HG03354 (cell line): ENCODE measurements at regions not wholly inside any gene's neighbourhood (a gene's known extent, or its start where the extent isn't known, plus 50 kb on each side); places are given as distances from the start of the nearest gene placed in this dataset.
"Not testable (repeated sequence)": the region's sequence is repeated elsewhere in the genome, so short reads cannot be mapped to it uniquely, and the experiment has no call there.

Experiments
- ATAC-seq: cut with Tn5 transposase; IDR thresholded peaks from one replicate; pipeline ENCODE4 v1.9.1; 2021; ENCODE audit warnings: mild to moderate bottlenecking; ENCODE audit not compliant: unreplicated experiment, poor library complexity, severe bottlenecking

DNA sequence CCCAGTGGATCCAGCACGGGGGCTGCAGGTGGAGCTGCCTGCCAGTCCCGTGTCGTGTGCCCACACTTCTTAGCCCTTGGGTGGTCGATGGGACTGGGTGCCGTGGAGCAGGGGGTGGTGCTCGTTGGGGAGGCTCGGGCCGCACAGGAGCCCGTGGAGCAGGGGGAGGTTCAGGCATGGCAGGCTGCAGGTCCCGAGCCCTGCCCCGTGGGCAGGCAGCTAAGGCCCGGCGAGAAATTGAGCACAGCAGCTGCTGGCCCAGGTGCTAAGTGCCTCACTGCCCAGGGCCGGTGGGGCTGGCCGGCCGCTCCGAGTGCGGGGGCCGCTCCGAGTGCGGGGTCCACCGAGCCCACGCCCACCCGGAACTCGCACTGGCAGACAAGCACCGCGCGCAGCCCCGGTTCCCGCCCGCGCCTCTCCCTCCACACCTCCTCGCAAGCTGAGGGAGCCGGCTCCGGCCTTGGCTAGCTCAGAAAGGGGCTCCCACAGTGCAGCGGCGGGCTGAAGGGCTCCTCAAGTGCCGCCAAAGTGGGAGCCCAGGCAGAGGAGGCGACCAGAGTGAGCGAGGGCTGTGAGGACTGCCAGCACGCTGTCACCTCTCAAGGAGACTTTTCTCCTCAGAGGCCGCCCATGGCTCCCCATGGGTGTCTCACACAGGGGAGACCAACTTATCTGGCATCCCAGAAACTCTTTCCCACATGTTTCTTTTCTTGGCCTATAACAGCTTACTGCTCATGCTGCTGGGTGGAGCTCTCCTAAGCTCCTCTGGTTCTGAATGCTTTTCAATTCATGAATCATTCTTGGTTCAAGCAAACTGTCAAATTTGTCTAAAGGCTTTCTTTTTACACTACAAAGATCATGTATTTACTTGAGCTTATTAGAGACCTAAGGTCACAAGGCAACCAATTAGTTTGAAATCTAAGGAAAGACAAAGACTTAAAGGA, 885.1 kb downstream of the KCNT2 start:
- not testable (repeated sequence) for ATAC-seq

DNA sequence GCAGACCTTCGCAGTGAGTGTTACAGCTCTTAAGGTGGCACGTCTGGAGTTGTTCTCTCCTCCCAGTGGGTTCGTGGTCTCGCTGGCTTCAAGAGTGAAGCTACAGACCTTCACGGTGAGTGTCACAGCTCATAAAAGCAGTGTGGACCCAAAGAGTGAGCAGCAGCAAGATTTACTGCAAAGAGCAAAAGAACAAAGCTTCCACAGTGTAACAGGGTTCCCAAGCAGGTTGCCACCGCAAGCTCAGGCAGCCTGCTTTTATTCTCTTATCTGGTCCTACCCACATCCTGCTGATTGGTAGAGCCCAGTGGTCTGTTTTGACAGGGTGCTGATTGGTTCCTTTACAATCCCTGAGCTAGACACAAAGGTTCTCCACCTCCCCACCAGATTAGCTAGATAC, 886.1 kb downstream of the KCNT2 start:
- not testable (repeated sequence) for ATAC-seq

DNA sequence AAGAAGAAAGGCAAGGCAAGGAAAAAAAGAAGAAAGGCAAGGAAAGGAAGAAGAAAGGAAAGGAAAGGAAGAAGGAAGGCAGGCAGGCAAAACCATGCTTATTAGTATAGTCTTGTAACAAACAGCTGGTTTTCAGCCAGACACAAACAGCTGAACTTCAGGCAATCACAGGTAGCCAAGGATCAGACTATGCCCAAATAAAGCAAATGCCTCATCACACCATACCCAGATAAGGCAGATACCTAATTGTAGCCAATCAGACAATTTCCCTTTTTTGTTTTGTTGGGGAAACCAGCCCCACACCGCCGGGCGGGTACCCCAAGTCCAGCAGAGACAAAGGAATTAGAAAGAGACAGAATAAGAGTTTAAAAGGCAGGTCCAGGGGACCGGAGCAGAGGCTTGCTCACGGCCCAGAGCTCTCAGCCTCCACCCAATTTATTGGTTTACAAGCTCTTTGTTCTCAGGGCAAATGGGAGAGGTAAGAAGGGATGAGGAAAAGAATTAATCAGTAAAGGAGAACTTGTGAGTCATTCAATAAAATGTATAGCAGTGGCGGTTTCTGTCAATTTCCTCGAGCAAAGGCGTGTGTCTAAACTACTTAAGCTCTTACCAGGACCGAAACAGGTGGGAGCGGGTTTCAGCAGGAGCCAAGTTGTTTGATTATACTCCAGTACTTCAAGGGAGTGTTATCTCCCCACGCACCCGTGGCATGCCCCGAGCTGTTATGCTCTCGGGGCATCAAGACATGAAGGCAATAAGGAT, 886.8 kb downstream of the KCNT2 start:
- no peak for ATAC-seq

DNA sequence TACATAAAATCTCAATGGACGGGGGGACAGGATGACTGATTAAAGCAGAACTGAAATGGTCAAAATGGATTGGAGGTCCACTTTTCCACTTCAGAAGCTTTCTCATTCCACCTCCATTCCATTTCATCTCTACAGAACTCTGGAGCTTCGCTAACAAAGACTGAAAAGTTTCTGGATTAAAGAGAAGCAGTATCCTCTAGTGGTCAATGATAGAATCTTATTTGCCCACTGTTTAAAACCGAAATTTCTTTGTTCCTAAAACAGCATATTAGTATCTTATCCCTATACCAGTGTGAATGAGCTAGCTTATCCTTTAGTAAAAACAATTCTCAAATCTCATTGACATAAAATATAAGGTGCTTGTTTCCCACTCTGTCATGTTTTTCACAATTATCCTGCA, 890.6 kb downstream of the KCNT2 start:
- ATAC-seq = no peak

DNA sequence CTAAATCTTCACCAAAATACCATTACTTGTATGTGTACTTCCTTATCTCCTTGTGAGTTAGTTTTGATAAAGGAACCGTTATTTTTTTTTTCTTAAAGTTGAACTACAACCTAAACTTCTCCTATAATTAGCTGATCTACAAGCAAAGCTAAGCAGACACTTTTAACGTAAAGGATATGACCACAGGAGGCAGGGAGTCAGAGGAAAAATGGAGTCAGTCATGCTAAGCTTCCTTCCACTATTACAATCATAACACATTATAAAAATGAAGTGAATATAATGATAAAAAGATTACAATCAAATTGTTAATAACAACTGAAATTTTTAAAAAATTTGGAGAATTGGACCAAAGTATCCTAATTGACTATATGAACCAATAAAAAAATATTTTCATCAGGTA, 892.6 kb downstream of the KCNT2 start:
- ATAC-seq = no peak

DNA sequence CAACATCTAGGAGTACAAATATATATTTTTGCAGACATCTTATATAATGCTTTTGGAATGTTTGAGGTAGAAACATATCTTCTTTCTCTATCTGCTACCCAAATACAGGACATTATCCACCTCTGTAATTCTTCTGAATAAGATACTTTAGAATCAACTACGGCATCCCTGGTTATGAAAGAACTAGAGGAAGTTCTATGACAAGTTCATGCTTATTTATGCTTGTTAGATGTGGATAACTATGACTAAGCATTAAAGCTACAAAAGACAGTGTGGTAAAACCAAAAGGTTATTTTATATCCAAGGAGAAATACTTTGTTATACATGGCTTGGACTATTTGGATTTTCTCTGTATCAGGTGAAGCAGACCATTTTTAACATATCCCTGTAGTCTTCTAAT, 894.0 kb downstream of the KCNT2 start:
- no peak for ATAC-seq

DNA sequence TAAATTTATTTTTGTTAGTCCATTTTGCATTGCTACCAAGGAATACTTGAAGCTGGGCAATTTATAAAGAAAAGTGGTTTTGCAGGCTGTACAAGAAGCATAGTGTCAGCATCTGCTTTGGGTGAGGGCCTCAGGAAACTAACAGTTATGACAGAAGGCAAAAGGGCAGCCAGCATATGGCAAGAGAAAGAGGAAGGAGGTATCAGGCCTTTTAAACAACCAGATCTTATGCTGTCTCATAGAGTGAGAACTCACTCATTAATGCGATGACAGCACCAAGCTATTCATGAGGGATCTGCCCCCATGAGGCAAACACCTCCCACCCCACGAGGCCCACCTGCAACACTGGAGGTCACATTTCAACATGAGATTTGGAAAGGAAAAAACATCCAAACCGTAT, 898.4 kb downstream of the KCNT2 start:
- ATAC-seq = no peak

DNA sequence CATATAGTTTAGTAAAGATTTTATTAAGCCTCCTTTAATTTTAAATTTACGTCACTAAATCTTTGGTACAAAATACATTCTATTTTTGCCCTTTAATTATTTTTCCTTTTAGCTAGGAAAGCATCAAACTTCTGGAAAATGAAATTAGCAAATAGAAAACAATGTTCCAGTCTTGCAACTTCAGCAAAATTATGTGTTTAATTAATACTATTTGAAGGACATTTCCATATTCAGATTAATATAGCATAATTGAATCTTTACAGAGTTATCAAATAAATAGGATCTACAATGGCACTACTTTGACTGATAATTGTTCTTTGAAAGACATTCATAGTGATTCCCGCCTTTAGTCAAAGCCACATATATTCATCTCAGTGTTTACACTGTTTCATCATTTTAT, 904.2 kb downstream of the KCNT2 start:
- ATAC-seq = no peak

DNA sequence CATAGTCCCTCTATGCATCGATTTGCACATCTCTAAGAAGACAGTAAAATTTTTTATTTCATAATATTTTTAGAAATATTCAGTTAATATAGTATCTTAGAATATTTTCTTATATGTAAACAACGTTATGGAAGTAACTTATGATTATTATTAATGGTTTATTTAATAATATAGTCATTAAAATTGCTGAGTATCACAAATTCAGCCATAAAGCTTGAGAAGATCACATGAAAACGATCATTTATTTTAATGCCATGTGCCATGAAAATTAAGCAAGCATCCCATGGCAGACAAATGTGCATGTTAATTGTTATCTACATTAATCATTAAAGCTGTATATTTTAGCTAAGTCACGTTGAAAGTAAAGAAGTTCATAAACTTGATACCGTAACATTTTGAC, 907.1 kb downstream of the KCNT2 start:
- no peak for ATAC-seq

DNA sequence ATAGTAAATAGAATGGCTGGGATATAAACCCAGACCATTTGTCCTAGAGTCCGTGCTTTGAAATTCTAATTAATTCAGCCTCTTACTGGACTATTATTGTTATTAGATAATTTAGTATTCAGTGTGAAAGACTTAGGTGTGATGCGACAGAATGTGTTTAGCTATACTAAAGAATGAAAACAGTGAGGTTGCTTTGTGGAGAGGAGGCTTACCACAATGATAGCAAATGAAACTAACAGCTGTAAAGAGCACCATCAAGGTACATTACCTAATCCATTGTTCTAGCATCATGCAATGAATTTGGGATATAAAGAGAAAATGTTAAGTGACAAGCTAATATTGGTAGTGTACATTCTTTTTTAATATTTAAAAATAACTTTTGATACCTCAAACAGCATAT, 911.1 kb downstream of the KCNT2 start:
- peak; percentile 95 for ATAC-seq

DNA sequence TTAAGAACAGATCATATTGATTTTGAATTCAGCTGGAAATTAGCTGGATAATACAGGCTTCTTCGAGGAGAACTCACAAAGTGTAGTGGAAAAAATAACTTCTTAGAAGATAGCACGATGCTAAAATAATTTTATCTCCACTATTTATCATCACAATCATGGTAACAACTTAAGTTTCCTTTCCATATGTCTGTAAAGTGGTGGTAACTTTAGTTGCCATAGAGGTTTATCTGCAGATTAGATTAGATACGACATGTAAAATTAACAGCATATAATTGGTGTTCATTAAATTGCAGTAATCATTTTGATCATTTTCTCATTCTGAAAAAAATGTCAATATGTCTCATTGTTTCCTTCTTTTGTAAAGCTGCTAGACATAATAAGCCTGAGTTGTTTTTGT, 921.5 kb downstream of the KCNT2 start:
- no peak for ATAC-seq

DNA sequence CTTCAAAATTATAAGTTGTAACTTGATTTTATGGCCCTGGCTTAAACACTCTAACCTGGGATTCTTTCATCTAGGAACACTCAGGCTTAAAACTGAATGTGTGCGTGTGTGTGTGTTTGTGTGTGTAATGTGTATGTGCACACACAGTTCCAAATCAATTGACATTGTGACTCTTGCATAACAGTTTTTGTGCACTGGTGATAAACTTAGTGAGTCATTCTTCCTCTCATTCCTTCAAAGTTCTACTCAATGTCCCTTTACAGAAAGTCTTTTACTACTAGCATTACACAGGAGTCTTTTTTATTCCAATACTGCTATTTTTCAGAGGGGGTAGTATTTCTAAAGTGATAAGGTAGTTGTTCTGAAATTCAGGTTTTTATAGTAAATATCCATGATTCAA, 943.6 kb downstream of the KCNT2 start:
- ATAC-seq = no peak

DNA sequence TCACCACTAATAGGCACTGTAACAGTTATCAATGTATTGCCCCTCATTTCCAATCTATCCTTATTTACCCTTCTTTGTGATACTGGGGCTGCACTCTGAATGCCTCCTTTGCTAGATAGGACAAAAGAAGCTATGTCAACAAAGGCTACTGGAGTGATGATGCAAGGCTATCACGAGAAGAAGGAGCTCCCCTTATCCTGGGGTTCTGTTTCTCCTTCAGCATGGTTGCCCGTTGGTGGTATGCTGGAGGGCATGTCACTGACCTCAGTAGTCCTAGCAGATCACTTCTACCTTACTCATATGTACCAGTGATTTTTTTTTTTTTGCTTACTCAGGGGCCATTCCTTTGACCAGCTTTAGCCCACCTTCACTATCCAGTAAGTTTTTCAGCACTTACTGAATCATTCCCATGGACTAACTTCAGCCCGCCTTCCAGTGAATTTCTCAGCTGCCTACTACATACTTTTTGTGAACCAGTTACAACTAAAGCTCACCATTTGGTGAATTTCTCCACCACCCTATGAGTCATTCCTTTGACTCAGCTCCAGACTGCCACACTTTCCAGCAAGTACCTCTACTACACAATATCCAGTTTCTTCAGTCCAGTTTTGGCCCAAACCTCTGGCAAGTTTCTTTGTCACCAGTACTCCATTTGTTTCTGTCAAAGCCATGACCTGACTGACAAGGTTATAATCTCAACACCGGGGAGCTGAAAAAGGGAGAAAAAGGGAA, 944.5 kb downstream of the KCNT2 start:
- ATAC-seq = no peak

DNA sequence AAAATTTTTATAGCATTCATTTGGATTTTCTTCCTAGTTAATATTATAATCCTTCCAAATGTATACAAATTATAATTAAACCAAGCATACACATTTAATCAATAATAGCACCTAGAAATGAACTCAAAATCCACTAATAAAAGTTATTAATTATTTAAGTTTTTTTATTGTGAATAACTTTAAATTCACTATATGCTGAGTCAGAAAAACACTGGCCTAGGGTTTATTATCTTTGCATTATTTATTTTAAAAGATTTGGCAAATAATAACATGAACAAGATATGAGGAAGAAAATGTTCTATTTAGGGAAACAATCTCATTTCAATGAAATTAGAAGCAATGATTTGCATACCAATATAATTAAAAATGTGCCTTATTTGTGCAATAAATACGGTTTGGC, 951.5 kb downstream of the KCNT2 start:
- no peak for ATAC-seq

DNA sequence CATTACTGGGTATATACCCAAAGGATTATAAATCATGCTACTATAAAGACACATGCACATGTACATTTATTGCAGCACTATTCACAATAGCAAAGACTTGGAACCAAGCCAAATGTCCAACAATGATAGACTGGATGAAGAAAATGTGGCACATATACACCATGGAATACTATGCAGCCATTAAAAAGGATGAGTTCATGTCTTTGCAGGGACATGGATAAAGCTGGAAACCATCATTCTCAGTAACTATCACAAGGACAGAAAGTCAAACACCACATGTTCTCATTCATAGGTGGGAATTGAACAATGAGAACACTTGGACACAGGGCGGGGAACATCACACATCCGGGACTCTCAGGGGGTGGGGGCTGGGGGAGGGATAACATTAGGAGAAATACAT, 959.4 kb downstream of the KCNT2 start:
- ATAC-seq = not testable (repeated sequence)

DNA sequence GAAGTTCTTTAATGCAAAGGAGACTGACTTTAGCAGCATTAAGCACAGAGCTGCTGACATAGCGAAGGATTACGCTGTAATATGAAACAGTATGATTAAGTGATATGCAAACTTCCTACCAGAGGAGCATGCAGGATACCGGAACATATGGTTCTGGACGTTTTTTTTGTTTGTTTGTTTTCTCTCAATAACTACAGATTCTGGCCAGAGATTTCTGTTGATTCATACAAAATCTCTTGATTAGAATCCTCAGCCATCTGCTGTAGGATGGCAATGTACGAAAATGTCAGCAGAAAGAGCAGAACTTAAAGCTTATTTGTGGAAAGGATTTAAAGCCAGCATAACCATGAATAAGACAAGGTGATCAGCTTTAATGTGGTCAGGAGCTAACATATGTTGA, 970.7 kb downstream of the KCNT2 start:
- no peak for ATAC-seq

DNA sequence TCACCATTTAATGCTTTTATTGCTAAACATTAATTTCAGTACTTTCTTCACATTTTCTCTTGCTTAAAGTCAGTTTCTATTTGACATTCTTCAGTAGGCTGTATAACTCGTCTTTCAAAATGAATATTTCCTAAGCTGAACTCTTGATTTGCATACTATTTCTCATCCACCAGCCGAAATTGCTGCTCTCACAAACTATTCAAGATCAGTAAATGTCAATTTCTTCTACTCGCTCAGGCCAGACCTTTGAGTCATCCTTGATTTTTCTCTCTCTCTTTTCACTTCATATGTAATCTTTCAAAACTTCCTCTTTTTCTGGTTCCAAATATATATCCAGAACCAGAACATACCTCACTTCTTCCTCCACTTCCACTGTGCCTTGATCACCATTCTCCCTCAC, 990.0 kb downstream of the KCNT2 start:
- no peak for ATAC-seq

DNA sequence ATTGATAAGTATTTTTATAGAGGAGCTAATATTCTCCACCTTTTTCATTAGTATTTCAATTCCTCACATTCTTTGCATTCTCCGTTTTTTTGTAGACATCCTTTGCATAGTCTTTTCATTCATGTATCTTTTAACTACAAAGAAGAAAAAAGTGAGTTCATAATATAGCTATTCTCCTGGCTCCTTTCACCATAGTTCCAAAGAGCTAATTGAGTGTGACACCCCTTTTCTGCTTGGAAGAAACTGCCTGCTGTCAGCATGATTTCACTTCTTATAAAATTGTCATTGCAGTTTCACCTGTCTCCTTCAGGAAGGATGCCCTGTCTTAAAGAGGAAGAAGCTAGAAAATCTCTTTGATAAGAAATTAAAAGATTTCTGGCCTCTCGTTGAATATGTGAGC, 991.1 kb downstream of the KCNT2 start:
- no peak for ATAC-seq

DNA sequence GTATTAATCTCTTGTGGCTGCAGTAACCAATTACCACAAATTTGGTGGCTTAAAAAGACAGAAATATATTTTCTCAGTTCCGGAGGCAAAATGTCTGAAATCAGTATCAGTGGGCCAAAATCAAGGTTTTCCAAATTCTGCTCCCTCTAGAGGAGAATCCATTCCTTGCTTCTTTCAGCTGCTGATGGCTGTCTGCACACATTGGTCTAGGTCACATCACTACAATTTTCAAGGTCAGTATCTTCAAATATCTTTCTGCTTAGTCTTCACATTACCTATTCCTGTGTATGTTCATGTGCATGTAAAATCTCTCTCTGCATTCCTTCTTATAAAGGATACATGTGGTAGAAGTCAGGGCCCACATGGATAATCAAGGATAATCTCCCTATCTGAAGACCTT, 999.4 kb downstream of the KCNT2 start:
- no peak for ATAC-seq

DNA sequence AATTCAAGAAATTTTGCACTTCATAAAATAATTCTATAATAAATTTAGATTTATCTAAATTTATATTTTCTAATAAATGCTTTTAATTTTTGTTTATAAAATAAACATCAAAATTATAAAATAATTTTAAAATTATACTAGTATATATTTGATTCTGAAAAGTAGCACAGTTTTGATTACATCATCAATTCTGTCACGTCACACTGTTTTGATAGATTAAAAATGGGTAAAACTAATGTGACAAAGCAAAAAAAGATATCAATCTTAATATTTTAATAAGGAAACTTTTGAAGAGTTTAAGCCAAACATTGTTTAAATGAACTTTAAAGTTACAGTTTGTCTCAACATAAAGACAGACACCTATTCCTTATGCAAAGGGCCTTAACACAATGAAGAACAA, 1001.8 kb downstream of the KCNT2 start:
- no peak for ATAC-seq
